HG03520 (cell line): ENCODE measurements at regions not wholly inside any gene's neighbourhood (a gene's known extent, or its start where the extent isn't known, plus 50 kb on each side); places are given as distances from the start of the nearest gene placed in this dataset.

Source experiments
- ATAC-seq: cut with Tn5 transposase; IDR thresholded peaks from one replicate; pipeline ENCODE4 v1.9.1; 2021; ENCODE audit warnings: mild to moderate bottlenecking, moderate library complexity; ENCODE audit not compliant: unreplicated experiment

DNA sequence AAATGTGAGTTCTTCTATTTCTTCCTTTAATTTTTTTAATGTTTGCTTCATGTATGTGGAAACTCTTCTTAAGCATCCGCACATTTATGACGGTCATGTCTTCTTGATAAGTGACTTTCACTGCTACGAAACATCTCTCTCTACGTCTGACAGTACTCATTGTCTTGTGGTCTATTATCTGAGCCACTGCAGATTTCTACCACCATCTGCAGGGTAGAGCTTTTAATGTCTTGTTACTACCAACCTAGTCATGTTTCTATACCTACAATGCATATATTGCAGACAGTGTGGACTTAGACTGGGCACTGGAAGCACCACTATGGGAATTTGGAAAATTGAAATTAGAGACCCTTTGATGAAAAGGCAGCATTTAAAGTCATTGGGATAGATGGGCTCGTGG lies 75.4 kb upstream of the ARHGEF7 start:
- no peak for ATAC-seq

DNA sequence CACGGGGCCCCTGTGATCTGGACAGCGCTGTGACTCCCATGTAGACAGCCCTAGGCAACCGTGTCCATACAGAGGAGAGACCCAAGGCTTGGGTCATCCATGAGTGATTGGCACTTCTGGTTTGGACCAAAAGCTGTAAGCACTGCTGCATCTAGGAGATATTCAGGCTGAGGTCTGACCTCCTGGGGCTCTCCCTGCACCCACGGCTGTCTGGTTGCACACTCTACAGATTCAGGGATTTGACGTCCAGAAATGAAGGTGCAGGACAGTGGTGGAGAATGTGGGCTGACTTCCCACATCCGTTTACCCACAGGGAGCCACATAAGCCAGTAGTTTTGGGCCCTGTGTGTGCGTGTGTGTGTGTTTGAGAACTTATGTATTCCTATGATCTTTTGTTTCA lies 76.2 kb upstream of the ARHGEF7 start:
- no peak for ATAC-seq

- no peak for ATAC-seq
Measured at GRCh38 chr13:111037927-111038326, 77.2 kb upstream of the ARHGEF7 start.

DNA sequence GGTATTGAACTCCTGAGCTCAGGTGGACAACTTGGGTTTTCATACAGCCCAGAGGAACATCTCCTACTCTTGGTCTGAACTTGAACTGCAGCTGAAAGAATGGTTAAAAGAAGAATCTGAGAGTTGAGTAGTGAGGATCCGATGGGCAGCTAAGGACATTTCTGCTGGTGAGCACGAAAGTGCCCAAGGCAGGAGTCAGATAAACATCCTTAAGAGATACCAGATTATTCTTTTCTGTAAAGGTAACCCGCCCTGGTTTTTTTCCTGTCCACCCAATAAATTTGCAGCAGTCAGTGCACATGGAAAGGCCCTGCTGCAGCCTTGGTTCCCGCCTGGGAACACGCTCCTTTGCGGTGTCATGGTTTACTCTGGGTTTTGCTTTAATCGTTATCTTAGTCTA lies 78.4 kb upstream of the ARHGEF7 start:
- ATAC-seq = no peak

DNA sequence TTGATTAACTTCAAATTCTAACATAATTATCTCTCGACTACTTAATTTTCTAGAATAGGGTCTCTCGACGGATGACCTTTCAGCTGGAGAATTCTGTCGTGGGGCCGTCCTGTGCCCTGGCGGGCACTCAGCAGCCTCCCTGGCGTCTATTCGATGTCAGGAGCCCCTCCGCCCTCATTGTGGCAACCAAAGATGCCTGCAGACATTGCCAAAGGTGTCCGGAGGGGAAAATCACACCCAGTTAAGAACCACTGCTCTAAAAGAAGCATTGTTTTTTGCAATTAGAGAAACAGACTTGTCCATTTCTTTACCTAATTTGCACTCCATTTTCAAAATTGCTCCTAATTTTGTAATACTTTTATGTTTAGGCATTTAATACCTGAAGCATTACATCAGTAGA lies 79.2 kb upstream of the ARHGEF7 start:
- no peak for ATAC-seq

- ATAC-seq = no peak
Measured at GRCh38 chr13:111034811-111035210, 80.3 kb upstream of the ARHGEF7 start.

GRCh38 chr13:111033172-111034130 lies 81.7 kb upstream of the ARHGEF7 start:
- ATAC-seq = no peak

GRCh38 chr13:111031531-111031961 lies 83.6 kb upstream of the ARHGEF7 start:
- no peak for ATAC-seq

DNA sequence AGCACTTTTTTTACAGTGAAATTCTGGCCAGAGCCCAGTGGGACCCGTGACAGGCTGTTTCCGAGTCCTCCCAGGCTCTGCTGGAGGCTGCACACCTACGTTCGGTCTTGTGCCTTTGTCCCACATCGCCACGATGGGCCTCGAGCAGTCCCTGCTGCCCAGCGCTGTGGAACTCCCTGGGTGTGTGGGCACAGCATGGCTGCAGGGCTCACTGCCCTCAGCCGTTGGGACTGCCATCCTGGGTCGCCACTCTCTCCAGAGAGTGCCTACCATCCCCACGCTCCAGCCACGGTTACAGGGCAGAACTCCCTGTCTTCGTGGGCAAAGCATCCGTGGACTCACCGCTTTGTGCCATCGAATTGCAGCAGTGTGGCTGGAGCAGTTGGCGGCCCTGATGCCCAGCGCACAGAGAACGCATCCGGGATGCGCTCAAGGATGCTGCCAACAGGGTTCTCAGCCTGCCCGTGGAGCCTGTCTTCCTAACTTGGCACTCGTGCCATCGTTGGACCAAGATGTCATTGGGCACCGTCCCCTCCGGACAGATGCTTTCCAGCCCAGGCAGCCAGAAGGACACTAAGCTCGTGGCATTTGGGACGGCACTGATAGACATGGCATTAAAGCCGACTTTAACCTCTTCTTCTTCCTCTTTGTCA lies 85.0 kb upstream of the ARHGEF7 start:
- no peak for ATAC-seq

- no peak for ATAC-seq
Measured at GRCh38 chr13:111027458-111028439, 87.4 kb upstream of the ARHGEF7 start.

DNA sequence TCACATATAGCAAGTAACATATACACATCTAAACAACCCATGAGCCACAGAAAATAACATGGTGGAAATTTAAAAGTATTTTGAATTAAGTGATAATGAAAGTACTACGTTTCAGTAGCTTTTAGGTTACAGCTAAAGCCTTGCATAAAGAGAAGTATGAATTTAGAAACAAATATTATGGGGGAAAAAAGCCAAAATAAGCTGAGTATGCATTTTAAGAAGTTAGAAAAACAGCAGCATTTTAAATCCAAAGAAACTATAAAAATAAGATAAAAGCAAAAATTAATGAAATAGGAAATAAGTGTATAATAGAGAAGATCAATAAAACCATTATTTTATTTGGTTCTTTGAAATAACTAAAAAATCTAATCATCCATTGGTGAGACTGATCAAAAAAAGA lies 89.8 kb upstream of the ARHGEF7 start:
- no peak for ATAC-seq

DNA sequence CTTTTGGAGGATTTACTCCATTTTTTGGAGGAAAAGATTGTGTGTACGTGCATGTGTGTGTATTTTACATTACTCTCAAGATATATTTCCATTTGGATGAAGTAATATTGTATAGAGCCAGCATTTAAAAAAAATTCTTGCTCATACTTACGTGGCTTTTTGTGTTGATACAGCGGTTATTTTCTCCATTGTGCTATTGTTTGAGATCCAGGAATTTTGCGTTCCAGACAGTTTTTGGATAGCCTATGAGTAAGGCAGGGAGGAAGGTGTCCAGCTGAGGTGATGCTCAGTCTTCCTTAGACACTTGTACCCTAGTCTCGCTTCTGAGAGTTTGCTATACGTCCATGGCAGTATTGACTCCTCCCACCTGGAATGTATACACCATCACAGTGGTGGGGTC lies 92.2 kb upstream of the ARHGEF7 start:
- ATAC-seq = no peak

GRCh38 chr13:111022241-111022640 lies 92.9 kb upstream of the ARHGEF7 start:
- no peak for ATAC-seq

DNA sequence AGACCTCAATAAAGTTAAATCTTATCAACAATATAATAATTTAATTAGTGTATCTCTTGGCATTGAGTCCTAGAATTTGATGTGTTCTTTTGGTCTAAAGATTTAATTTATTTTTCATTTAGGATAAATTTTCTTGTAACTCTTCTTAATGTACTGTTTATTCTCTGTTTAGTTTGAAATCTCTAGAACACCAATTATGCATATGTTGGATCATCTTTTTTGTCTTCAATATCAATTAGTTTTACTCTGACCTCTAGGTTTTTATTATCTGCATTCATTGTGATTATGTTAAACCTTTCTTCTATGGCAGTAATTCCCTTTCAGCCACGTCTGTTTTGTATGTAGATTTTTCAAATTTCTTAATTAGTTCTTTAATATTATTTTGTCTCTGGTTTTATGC lies 93.8 kb upstream of the ARHGEF7 start:
- no peak for ATAC-seq

DNA sequence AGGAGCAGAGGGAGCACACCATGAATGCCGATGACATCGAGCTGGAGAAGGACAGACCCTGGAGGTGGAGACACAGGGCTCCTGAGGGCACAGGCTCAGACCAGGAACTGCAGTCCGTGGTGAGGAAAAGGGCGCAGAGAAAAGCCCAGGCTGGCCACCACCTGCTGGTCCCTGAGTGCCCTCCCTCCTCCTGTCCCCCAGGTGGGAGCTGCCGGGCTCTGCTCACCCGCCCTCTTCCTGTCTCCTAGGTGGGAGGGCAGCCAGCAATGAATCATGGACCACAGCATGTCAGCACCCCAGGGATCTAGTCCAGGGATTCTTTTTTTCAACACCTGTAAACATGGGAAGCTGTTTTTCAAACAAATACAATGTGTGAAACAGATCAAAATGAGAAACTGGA lies 94.6 kb upstream of the ARHGEF7 start:
- no peak for ATAC-seq

GRCh38 chr13:111020021-111020420 lies 95.1 kb upstream of the ARHGEF7 start:
- no peak for ATAC-seq

- ATAC-seq = no peak
Measured at GRCh38 chr13:111017755-111018459, 97.2 kb upstream of the ARHGEF7 start.

- no peak for ATAC-seq
Measured at GRCh38 chr13:111013196-111013595, 98.3 kb upstream of the ANKRD10 start.

- ATAC-seq = peak; percentile 50
Measured at GRCh38 chr13:111011899-111012298, 97.0 kb upstream of the ANKRD10 start.

DNA sequence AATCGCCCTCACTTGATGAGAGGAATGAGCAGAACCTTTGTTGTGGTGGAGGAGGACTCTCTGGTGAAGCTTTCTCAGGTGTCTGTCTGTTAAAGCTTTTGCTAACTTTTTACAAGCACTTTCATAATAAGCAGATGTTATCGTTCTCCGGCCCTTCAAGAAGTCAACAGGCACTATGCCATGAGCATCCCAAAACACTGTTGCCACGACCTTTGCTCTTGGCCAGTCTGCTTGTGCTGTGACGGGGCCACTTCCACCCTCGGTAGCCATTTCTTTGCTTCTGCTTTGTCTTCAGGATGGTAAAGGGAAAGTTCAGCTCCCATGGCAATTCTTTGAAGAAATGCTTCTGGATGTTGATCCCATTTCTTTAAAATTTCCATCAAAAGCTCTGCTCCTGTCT lies 93.5 kb upstream of the ANKRD10 start:
- ATAC-seq = no peak
